Endodermal cell (in vitro differentiated cells): ENCODE measurements at regions not wholly inside any gene's neighbourhood (a gene's known extent, or its start where the extent isn't known, plus 50 kb on each side); places are given as distances from the start of the nearest gene placed in this dataset.
A peak's percentile ranks its signal among the peaks of the same experiment; 100 is the strongest.

ENCODE experiments used
- DNase-seq: peaks from one replicate; pipeline ENCODE4 v3.0.0-alpha.2; 2017
- H3K27ac ChIP-seq: 2 replicates; pipeline ENCODE4 v1.5.1; 2013; ENCODE audit warnings: mild to moderate bottlenecking, low read depth, low read length, moderate library complexity
- H3K27me3 ChIP-seq: 2 replicates; pipeline ENCODE4 v1.6.1; 2013; ENCODE audit warnings: mild to moderate bottlenecking, low read length, moderate library complexity; ENCODE audit not compliant: insufficient read depth, control insufficient read depth, poor library complexity, severe bottlenecking
- H3K36me3 ChIP-seq: 2 replicates; pipeline ENCODE4 v1.7.0; 2013; ENCODE audit warnings: mild to moderate bottlenecking, low read length, moderate library complexity; ENCODE audit not compliant: control insufficient read depth, insufficient read depth
- H3K4me1 ChIP-seq: one replicate; pipeline ENCODE4 v1.7.0; 2013; ENCODE audit warnings: low read length; ENCODE audit not compliant: control insufficient read depth, insufficient read depth
- H3K4me3 ChIP-seq: 2 replicates; pipeline ENCODE4 v1.5.1; 2013; ENCODE audit warnings: mild to moderate bottlenecking, low read length, moderate library complexity
- H3K9ac ChIP-seq: 2 replicates; pipeline ENCODE4 v1.6.1; 2013; ENCODE audit warnings: mild to moderate bottlenecking, low read length, moderate library complexity; ENCODE audit not compliant: poor library complexity, severe bottlenecking; ENCODE audit errors: extremely low read depth
- H3K9me3 ChIP-seq: 2 replicates; pipeline ENCODE4 v1.6.1; 2013; ENCODE audit warnings: mild to moderate bottlenecking, low read length, moderate library complexity; ENCODE audit not compliant: control insufficient read depth
- H3K27ac Mint-ChIP-seq: 2 replicates; pipeline ENCODE4 v1.8.0; 2020; ENCODE audit warnings: mixed read lengths
- H3K27me3 Mint-ChIP-seq: 2 replicates; pipeline ENCODE4 v1.8.0; 2021; ENCODE audit warnings: mild to moderate bottlenecking, mixed read lengths; ENCODE audit not compliant: insufficient read depth
- H3K36me3 Mint-ChIP-seq: 2 replicates; pipeline ENCODE4 v1.8.0; 2020; ENCODE audit warnings: low read depth, mixed read lengths
- H3K4me1 Mint-ChIP-seq: 2 replicates; pipeline ENCODE4 v1.8.0; 2020; ENCODE audit warnings: mixed read lengths
- H3K4me3 Mint-ChIP-seq: 2 replicates; pipeline ENCODE4 v1.8.0; 2020; ENCODE audit warnings: mild to moderate bottlenecking, moderate library complexity, mixed read lengths
- H3K9me3 Mint-ChIP-seq: 2 replicates; pipeline ENCODE4 v1.8.0; 2020; ENCODE audit warnings: mild to moderate bottlenecking, mixed read lengths
- WGBS, 2 experiments: methylation state at CpG; one replicate each; pipeline versions ENCODE4 v1.1.5 to v1.1.7; 2013; ENCODE audit warnings: missing lambda C conversion rate in 2 of 2, mixed read lengths in 1 of 2; ENCODE audit not compliant: insufficient coverage in 1 of 2, insufficient read length in 1 of 2; 5-methylcytosine and 5-hydroxymethylcytosine counted together
- TF ChIP-seq, protein P1 (sequence below): fragments of 200-600 bp; sonication (generic); conservative IDR thresholded peaks from 2 replicates; pipeline ENCODE4 v1.5.0; 2021; ENCODE audit warnings: antibody characterized with exemption, mild to moderate bottlenecking

DNA sequence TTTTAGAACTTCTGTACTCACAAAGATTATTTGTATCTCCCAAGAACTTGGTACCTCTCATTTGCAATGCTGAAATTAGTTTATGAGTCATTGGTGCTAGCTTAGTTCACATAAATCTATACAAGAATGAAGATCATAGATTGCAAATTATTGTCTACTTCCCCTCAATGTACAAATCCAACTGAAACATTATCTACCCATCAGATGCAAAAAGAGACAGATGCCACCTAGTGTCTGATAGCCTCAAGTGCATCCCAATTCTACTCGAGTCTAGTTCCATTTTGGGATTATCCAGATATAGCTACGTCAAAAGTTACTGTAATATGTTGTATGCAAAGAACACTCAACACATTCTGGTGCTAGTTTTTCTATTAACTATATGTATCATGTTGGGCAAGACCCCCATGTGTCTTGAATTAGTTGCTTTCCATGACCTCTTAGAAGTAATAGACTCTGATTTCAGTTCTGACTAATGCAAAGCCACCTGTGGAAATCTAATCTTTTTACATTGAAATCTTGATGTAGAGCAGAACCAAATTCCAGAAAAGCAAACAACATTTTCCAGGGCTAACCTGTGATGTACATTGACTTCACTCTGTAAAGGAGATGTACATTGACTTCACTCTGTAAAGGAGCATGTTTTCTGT is 210.0 kb downstream of the RBM43 start:
- DNase-seq, result peak; percentile 54
- Histone ChIP-seq H3K36me3 (no peaks in the 10 kb centered on the region), H3K27me3 (no peaks in the 10 kb centered on the region), H3K4me1 (no peaks in the 10 kb centered on the region), H3K4me3 (no peak overlapping the region), H3K9ac (no peak overlapping the region), H3K27ac (no peak overlapping the region), H3K9me3 (no peaks in the 10 kb centered on the region)
- H3K9me3 Mint-ChIP-seq, result no peaks in the 10 kb centered on the region
- no peak overlapping the region for H3K27ac Mint-ChIP-seq
- H3K4me1 Mint-ChIP-seq, result no peaks in the 10 kb centered on the region
- H3K4me3 Mint-ChIP-seq, result no peak overlapping the region
- no peaks in the 10 kb centered on the region for H3K27me3 Mint-ChIP-seq
- TF ChIP-seq, protein P1, sequence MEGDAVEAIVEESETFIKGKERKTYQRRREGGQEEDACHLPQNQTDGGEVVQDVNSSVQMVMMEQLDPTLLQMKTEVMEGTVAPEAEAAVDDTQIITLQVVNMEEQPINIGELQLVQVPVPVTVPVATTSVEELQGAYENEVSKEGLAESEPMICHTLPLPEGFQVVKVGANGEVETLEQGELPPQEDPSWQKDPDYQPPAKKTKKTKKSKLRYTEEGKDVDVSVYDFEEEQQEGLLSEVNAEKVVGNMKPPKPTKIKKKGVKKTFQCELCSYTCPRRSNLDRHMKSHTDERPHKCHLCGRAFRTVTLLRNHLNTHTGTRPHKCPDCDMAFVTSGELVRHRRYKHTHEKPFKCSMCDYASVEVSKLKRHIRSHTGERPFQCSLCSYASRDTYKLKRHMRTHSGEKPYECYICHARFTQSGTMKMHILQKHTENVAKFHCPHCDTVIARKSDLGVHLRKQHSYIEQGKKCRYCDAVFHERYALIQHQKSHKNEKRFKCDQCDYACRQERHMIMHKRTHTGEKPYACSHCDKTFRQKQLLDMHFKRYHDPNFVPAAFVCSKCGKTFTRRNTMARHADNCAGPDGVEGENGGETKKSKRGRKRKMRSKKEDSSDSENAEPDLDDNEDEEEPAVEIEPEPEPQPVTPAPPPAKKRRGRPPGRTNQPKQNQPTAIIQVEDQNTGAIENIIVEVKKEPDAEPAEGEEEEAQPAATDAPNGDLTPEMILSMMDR, result peak; percentile 88
- no peaks in the 10 kb centered on the region for H3K36me3 Mint-ChIP-seq
- 48% methylated on average over 2 of the region's 2 CpGs; no CpG with 5 or more reads in 1 of the 2 experiments for WGBS, 2 experiments

DNA sequence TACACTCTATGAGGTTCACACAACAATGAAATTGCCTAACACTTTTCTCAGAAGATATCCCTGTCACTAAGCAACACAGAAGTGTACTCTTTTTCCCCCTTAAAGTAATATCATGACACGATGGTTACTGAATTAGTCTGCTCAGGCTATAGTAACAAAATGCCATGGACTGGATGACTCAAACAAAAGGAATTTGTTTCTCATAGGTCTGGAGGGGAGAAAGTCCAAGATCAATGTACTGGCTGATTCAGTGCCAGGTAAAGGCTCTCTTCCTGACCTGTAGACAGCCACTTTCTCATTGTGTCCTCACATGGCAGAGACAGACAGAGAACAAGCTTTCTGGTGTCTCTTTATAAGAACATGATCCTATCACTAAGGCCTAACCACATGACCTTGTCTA is 211.9 kb downstream of the RBM43 start:
- H3K27me3 ChIP-seq, result no peaks in the 10 kb centered on the region

DNA sequence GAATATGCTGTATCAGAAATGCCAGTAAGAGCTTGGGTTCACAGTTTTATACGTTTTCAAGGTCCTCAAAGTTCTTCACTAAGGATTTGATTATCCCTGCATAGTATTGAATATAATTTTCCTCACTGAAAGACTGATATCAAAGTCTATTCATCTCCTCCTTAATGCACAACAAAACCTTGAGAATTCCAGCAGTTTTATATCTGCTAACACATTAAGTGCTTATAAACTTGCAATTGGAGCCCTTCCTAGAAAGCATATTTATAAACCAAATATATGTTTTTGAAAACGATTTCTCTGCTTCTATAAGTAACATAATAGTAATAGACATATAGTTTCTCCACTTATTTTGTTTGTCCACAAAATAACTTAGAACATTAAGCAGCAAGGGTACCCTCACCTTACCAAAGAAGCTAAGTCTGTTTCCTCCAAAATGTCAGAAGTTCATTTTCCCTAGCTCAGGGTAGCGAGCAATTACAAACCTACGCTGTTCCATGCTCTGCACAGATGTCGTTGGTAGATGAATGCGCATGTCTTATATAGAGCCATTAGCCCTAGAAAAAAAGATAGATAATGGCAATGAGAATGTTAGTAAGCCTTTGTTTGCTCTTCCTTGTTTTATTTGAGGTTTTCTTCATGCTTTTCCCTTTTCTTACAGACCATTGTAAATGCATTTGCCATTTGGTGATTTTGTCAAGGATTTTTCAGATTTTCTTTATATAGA is 213.2 kb downstream of the RBM43 start:
- Histone ChIP-seq H3K27ac (no peak overlapping the region), H3K36me3 (no peaks in the 10 kb centered on the region), H3K27me3 (no peaks in the 10 kb centered on the region), H3K9ac (no peak overlapping the region), H3K9me3 (no peaks in the 10 kb centered on the region), H3K4me1 (no peaks in the 10 kb centered on the region), H3K4me3 (no peak overlapping the region)
- no peak for DNase-seq
- H3K27ac Mint-ChIP-seq, result no peak overlapping the region
- H3K4me3 Mint-ChIP-seq, result no peak overlapping the region
- no peaks in the 10 kb centered on the region for H3K4me1 Mint-ChIP-seq
- WGBS, 2 experiments, result 91 to 94% methylated on average over 3 to 5 of the region's 6 CpGs
- no peaks in the 10 kb centered on the region for H3K36me3 Mint-ChIP-seq
- no peaks in the 10 kb centered on the region for H3K27me3 Mint-ChIP-seq
- TF ChIP-seq, protein P1, result no peak
- no peaks in the 10 kb centered on the region for H3K9me3 Mint-ChIP-seq

More for the DNA sequence above, 211.9 kb downstream of the RBM43 start:
- Mint-ChIP-seq H3K9me3 (no peaks in the 10 kb centered on the region), H3K4me3 (no peak overlapping the region), H3K27ac (no peak overlapping the region), H3K36me3 (no peaks in the 10 kb centered on the region), H3K4me1 (no peaks in the 10 kb centered on the region), H3K27me3 (no peaks in the 10 kb centered on the region)
- 90% methylated on average over 1 of the region's 1 CpG; no CpG with 5 or more reads in 1 of the 2 experiments for WGBS, 2 experiments
- no peak overlapping the region for H3K27ac ChIP-seq
- no peak overlapping the region for H3K9ac ChIP-seq
- DNase-seq, result no peak
- TF ChIP-seq, protein P1, result no peak
- no peak overlapping the region for H3K4me3 ChIP-seq
- no peaks in the 10 kb centered on the region for H3K4me1 ChIP-seq
- H3K36me3 ChIP-seq, result no peaks in the 10 kb centered on the region
- H3K9me3 ChIP-seq, result no peaks in the 10 kb centered on the region
